Tibial nerve (tissue), 4 donors: ENCODE measurements at regions not wholly inside any gene's neighbourhood (a gene's known extent, or its start where the extent isn't known, plus 50 kb on each side); places are given as distances from the start of the nearest gene placed in this dataset.

Experiments used
- DNase-seq, 2 donors: peaks; one replicate each; pipeline ENCODE4 v3.0.0-alpha.2; 2019; ENCODE audit warnings: low spot score in 2 of 2
- H3K27ac ChIP-seq, 4 donors: fragments of 200-600 bp; sonication (generic) in 3 of 4; one replicate each; pipeline ENCODE4 v1.5.1; 2017 to 2019; ENCODE audit warnings: mild to moderate bottlenecking in 1 of 4
- H3K27me3 ChIP-seq, 2 donors: fragments of 200-600 bp; sonication (generic) in 1 of 2; one replicate each; pipeline versions ENCODE4 v1.5.1 to v1.6.0; 2017 to 2019
- H3K36me3 ChIP-seq, 3 donors: fragments of 200-600 bp; sonication (generic); one replicate each; pipeline ENCODE4 v1.5.1; 2018 to 2019
- H3K4me1 ChIP-seq, 4 donors: fragments of 200-600 bp; sonication (generic) in 3 of 4; one replicate each; pipeline ENCODE4 v1.5.1; 2017 to 2019
- H3K4me3 ChIP-seq, 4 donors: fragments of 200-600 bp; sonication (generic) in 3 of 4; one replicate each; pipeline ENCODE4 v1.5.1; 2017 to 2019; ENCODE audit warnings: mild to moderate bottlenecking in 1 of 4, moderate library complexity in 1 of 4
- H3K9me3 ChIP-seq, 4 donors: fragments of 200-600 bp; sonication (generic) in 3 of 4; one replicate each; pipeline ENCODE4 v1.5.1; 2017 to 2019
- EP300 ChIP-seq, 2 donors: sonication (generic); formaldehyde crosslinking; IDR thresholded peaks; one replicate each; pipeline ENCODE4 v1.6.1; 2017; ENCODE audit warnings: antibody characterized with exemption in 2 of 2, mild to moderate bottlenecking in 1 of 2
- POLR2A ChIP-seq, 2 donors: fragments of 450-650 bp; IDR thresholded peaks; one replicate each; pipeline ENCODE4 v1.6.1; 2017; ENCODE audit warnings: antibody characterized with exemption in 2 of 2, mild to moderate bottlenecking in 2 of 2, moderate library complexity in 2 of 2
- WGBS, 2 donors: methylation state at CpG; one replicate each; pipeline ENCODE4 v1.1.5; 2018; 5-methylcytosine and 5-hydroxymethylcytosine counted together
- TF ChIP-seq, protein P1 (sequence below), 5 experiments: fragments of 200-600 bp in 3 of 5; fragments of 450-650 bp in 2 of 5; sonication (generic) in 3 of 5; IDR thresholded peaks; one replicate each; pipeline ENCODE4 v1.5.1; 2016 to 2019; ENCODE audit warnings: antibody characterized with exemption in 5 of 5, mild to moderate bottlenecking in 3 of 5, moderate library complexity in 2 of 5

DNA sequence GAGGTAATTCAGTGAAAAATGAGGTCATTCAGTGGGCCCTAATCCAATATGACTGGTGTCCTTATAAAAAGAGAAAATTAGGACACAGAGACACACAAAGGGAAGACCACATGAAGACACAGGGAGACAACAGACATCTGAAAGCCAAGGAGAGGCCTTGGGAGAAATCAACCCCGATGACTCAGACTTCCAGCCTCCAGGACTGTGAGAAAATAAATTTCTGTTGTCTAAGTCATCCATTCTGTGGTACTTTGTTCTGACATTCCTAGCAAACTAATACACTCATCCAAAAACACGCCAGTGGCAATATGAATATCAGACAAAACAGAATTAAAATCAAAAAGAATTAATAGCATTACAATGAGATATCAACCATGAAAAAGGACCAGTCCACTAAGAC is 303.7 kb downstream of the SS18 start:
- no peaks in the 10 kb centered on the region for H3K36me3 ChIP-seq
- DNase-seq, result no peak
- no peaks in the 10 kb centered on the region for H3K4me1 ChIP-seq
- H3K27me3 ChIP-seq, result no peaks in the 10 kb centered on the region
- TF ChIP-seq EP300 (IDR thresholded peaks at IDR 0.05) (no peak), POLR2A (IDR thresholded peaks at IDR 0.05) (no peak)
- TF ChIP-seq, protein P1, sequence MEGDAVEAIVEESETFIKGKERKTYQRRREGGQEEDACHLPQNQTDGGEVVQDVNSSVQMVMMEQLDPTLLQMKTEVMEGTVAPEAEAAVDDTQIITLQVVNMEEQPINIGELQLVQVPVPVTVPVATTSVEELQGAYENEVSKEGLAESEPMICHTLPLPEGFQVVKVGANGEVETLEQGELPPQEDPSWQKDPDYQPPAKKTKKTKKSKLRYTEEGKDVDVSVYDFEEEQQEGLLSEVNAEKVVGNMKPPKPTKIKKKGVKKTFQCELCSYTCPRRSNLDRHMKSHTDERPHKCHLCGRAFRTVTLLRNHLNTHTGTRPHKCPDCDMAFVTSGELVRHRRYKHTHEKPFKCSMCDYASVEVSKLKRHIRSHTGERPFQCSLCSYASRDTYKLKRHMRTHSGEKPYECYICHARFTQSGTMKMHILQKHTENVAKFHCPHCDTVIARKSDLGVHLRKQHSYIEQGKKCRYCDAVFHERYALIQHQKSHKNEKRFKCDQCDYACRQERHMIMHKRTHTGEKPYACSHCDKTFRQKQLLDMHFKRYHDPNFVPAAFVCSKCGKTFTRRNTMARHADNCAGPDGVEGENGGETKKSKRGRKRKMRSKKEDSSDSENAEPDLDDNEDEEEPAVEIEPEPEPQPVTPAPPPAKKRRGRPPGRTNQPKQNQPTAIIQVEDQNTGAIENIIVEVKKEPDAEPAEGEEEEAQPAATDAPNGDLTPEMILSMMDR (IDR thresholded peaks at IDR 0.05), result no peak
- H3K4me3 ChIP-seq, result no peak overlapping the region
- H3K27ac ChIP-seq, result no peak overlapping the region
- no peaks in the 10 kb centered on the region for H3K9me3 ChIP-seq
- 67 to 71% methylated on average over 2 of the region's 2 CpGs for WGBS, 2 donors

- Histone ChIP-seq H3K4me3 (no peak overlapping the region), H3K27ac (no peak overlapping the region), H3K36me3 (no peaks in the 10 kb centered on the region), H3K4me1 (no peaks in the 10 kb centered on the region), H3K9me3 (no peaks in the 10 kb centered on the region), H3K27me3 (no peaks in the 10 kb centered on the region)
- TF ChIP-seq, protein P1 (IDR thresholded peaks at IDR 0.05), result no peak
- TF ChIP-seq POLR2A (IDR thresholded peaks at IDR 0.05), result no peak
- no peak for TF ChIP-seq EP300 (IDR thresholded peaks at IDR 0.05)
- no peak for DNase-seq
- 69 to 70% methylated on average over 7 of the region's 7 CpGs for WGBS, 2 donors
These were observed 310.3 kb downstream of the SS18 start for GRCh38 chr18:25780105-25780504.

DNA sequence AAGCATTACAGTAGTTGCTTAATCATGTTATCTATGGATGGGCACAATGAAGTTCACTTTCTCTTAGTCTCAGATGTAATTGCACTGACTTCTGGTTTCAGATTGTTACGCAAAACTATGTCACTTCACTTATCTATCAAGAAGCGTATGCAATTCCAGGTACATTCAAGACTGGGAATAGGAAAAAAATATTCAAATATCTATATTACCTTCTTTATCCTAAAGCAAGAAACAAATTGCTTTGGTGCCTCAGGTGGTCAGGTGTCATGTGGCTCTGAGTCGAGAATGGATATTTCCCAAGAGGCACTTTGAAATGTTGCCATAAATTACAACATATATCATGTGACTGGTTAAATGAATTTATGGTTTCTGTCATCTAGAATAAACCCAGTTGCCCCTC is 318.6 kb downstream of the SS18 start:
- no peaks in the 10 kb centered on the region for H3K27me3 ChIP-seq
- WGBS, 2 donors, result 87 to 88% methylated on average over 3 of the region's 3 CpGs
- no peaks in the 10 kb centered on the region for H3K36me3 ChIP-seq
- no peak for DNase-seq
- no peak overlapping the region for H3K4me3 ChIP-seq
- TF ChIP-seq POLR2A (IDR thresholded peaks at IDR 0.05) (no peak), EP300 (IDR thresholded peaks at IDR 0.05) (no peak)
- TF ChIP-seq, protein P1 (IDR thresholded peaks at IDR 0.05), result no peak
- no peak overlapping the region for H3K27ac ChIP-seq
- peaks cover 0 to 6% (median 0%) of the 10 kb centered on the region in 4 donors for H3K9me3 ChIP-seq
- no peaks in the 10 kb centered on the region for H3K4me1 ChIP-seq

DNA sequence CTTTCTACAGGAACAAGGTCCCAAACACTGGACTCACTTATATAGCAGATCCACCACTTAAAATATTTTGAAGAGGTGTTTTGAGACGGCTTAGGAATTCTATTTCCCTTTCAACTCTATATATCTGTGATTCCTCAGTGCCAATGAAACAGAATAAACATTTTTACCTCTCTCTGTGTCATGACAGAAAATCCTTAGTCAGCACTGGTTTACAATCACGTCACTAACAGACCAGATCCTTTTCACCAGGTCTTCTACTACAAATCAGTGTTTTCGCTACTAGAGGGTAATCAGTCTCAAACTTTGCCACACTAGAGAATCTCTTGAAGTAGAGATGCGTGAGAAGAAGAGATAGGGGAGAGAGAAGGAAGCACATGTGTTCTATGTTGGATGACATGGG is 325.6 kb downstream of the SS18 start:
- Histone ChIP-seq H3K27me3 (no peaks in the 10 kb centered on the region), H3K27ac (no peak overlapping the region), H3K36me3 (no peaks in the 10 kb centered on the region), H3K4me3 (no peak overlapping the region), H3K9me3 (no peaks in the 10 kb centered on the region), H3K4me1 (no peaks in the 10 kb centered on the region)
- TF ChIP-seq, protein P1 (IDR thresholded peaks at IDR 0.05), result no peak
- TF ChIP-seq POLR2A (IDR thresholded peaks at IDR 0.05), result no peak
- no peak for TF ChIP-seq EP300 (IDR thresholded peaks at IDR 0.05)
- WGBS, 2 donors, result 83 to 84% methylated on average over 4 of the region's 4 CpGs
- DNase-seq, result no peak

- WGBS, 2 donors, result 44 to 53% methylated on average over 1 of the region's 1 CpG
- H3K27me3 ChIP-seq, result no peaks in the 10 kb centered on the region
- no peak overlapping the region for H3K4me3 ChIP-seq
- no peak overlapping the region for H3K27ac ChIP-seq
- H3K9me3 ChIP-seq, result no peaks in the 10 kb centered on the region
- no peak for TF ChIP-seq POLR2A (IDR thresholded peaks at IDR 0.05)
- TF ChIP-seq, protein P1 (IDR thresholded peaks at IDR 0.05), result no peak
- TF ChIP-seq EP300 (IDR thresholded peaks at IDR 0.05), result no peak
- no peak for DNase-seq
- H3K4me1 ChIP-seq, result no peaks in the 10 kb centered on the region
- H3K36me3 ChIP-seq, result no peaks in the 10 kb centered on the region
These were observed 331.3 kb downstream of the SS18 start for GRCh38 chr18:25759111-25759510.
